Ishikawa (cell line): ENCODE measurements at regions not wholly inside any gene's neighbourhood (a gene's known extent, or its start where the extent isn't known, plus 50 kb on each side); places are given as distances from the start of the nearest gene placed in this dataset.

ENCODE experiments used
- CEBPB ChIP-seq: IDR thresholded peaks from 2 replicates; pipeline ENCODE4 v1.6.1; 2012
- CREB1 ChIP-seq: IDR thresholded peaks from 2 replicates; pipeline ENCODE4 v1.6.1; 2012; ENCODE audit warnings: low read depth
- EGR1 ChIP-seq: IDR thresholded peaks from 2 replicates; pipeline ENCODE4 v1.6.1; 2012
- EP300 ChIP-seq: IDR thresholded peaks from 2 replicates; pipeline ENCODE4 v1.6.1; 2012; ENCODE audit warnings: borderline replicate concordance
- FOXM1 ChIP-seq: IDR thresholded peaks from 2 replicates; pipeline ENCODE4 v1.6.1; 2012; ENCODE audit warnings: low read depth, borderline replicate concordance
- MAX ChIP-seq: IDR thresholded peaks from 2 replicates; pipeline ENCODE4 v1.6.1; 2012
- NFIC ChIP-seq: IDR thresholded peaks from 2 replicates; pipeline ENCODE4 v1.6.1; 2012
- RAD21 ChIP-seq: IDR thresholded peaks from 2 replicates; pipeline ENCODE4 v1.6.1; 2012; ENCODE audit warnings: low read depth
- REST ChIP-seq: IDR thresholded peaks from 2 replicates; pipeline ENCODE4 v1.6.1; 2012; ENCODE audit warnings: low read depth, mild to moderate bottlenecking
- TAF1 ChIP-seq: IDR thresholded peaks from 2 replicates; pipeline ENCODE4 v1.6.1; 2012; ENCODE audit warnings: low read depth, mild to moderate bottlenecking
- TCF12 ChIP-seq: IDR thresholded peaks from 2 replicates; pipeline ENCODE4 v1.6.1; 2012; ENCODE audit warnings: low read depth
- TEAD4 ChIP-seq: IDR thresholded peaks from 2 replicates; pipeline ENCODE4 v1.6.1; 2012
- USF1 ChIP-seq: IDR thresholded peaks from 2 replicates; pipeline ENCODE4 v1.6.1; 2012
- YY1 ChIP-seq: IDR thresholded peaks from 2 replicates; pipeline ENCODE4 v1.6.1; 2012; ENCODE audit warnings: low read depth
- ZBTB7A ChIP-seq: IDR thresholded peaks from 2 replicates; pipeline ENCODE4 v1.6.1; 2012; ENCODE audit warnings: low read depth

- TF ChIP-seq REST (no peak), MAX (no peak), RAD21 (no peak), CEBPB (no peak), ZBTB7A (no peak), EP300 (no peak), TCF12 (no peak), TEAD4 (no peak), YY1 (no peak), TAF1 (no peak)
Measured at GRCh38 chr6:120219339-120219738, 869.8 kb upstream of the MAN1A1 start.

- TF ChIP-seq TCF12 (no peak), TEAD4 (no peak), CREB1 (no peak), FOXM1 (no peak), REST (no peak), ZBTB7A (no peak), RAD21 (no peak), TAF1 (no peak), USF1 (no peak), YY1 (no peak), MAX (no peak), NFIC (no peak), EGR1 (no peak), CEBPB (no peak), EP300 (no peak)
Measured at GRCh38 chr6:120214088-120214499, 864.5 kb upstream of the MAN1A1 start.

- TF ChIP-seq EP300 (no peak), ZBTB7A (no peak), CEBPB (no peak), TEAD4 (no peak), MAX (no peak), REST (no peak), RAD21 (no peak), EGR1 (no peak), YY1 (no peak), USF1 (no peak), CREB1 (no peak), NFIC (no peak), FOXM1 (no peak), TCF12 (no peak), TAF1 (no peak)
Measured at GRCh38 chr6:120211955-120212792, 862.6 kb upstream of the MAN1A1 start.

GRCh38 chr6:120202878-120203277 lies 853.3 kb upstream of the MAN1A1 start:
- TF ChIP-seq YY1 (no peak), TAF1 (no peak), MAX (no peak), EP300 (no peak), TEAD4 (no peak), NFIC (no peak), REST (no peak), TCF12 (no peak), FOXM1 (no peak), ZBTB7A (no peak), RAD21 (no peak), USF1 (no peak), EGR1 (no peak), CREB1 (no peak), CEBPB (no peak)
